Spleen (tissue), 7 donors: ENCODE measurements at regions not wholly inside any gene's neighbourhood (a gene's known extent, or its start where the extent isn't known, plus 50 kb on each side); places are given as distances from the start of the nearest gene placed in this dataset.

Source experiments
- CTCF ChIP-seq, 11 experiments: fragments of 200-600 bp in 7 of 11; fragments of 450-650 bp in 4 of 11; sonication (generic) in 4 of 11; IDR thresholded peaks in 8 of 11; conservative IDR thresholded peaks in 3 of 11; 1 replicate in 7 of 11; 2 replicates in 4 of 11; pipeline versions ENCODE4 v1.4.0 to v1.8.0; 2016 to 2021; ENCODE audit warnings: antibody characterized with exemption in 11 of 11, inconsistent platforms in 4 of 11, mild to moderate bottlenecking in 1 of 11
- POLR2A ChIP-seq, 3 donors: fragments of 450-650 bp; IDR thresholded peaks; one replicate each; pipeline ENCODE4 v1.5.1; 2017; ENCODE audit warnings: antibody characterized with exemption in 3 of 3, mild to moderate bottlenecking in 1 of 3
- donor health status: DM: no; HTN: no; CAD: no; lungs with moderate emphysema.
- donor health status: DM: no; HTN: no; CAD: no.
- donor health status: DM: no; HTN: no; CAD: no.

GRCh38 chr6:156434795-156435190, 342.4 kb upstream of the ARID1B start:
- TF ChIP-seq POLR2A (IDR thresholded peaks at IDR 0.05) (no peak), CTCF (IDR thresholded peaks at IDR 0.05 in 8 of 11, conservative IDR thresholded peaks at IDR 0.05 in 3 of 11) (no peak)
